Bronchial epithelial cell (primary cell): ENCODE measurements at regions not wholly inside any gene's neighbourhood (a gene's known extent, or its start where the extent isn't known, plus 50 kb on each side); places are given as distances from the start of the nearest gene placed in this dataset.
A peak's percentile ranks its signal among the peaks of the same experiment; 100 is the strongest.

Experiments
- DNase-seq: peaks from one replicate; pipeline ENCODE4 v3.0.0-alpha.2; 2010; ENCODE audit warnings: low read depth
- FAIRE-seq: peaks from 2 replicates; lab custom pipeline; 2011; peaks lifted over from hg19 to GRCh38; lab: Jason Lieb, UNC
- H3K27me3 ChIP-seq: 2 replicates; pipeline ENCODE4 v1.5.1; 2011; ENCODE audit warnings: low read length; ENCODE audit not compliant: control insufficient read depth, insufficient read depth
- H3K36me3 ChIP-seq: 2 replicates; pipeline ENCODE4 v1.5.1; 2011; ENCODE audit warnings: low read length; ENCODE audit not compliant: control insufficient read depth, insufficient read depth
- H3K4me3 ChIP-seq: 2 replicates; pipeline ENCODE4 v1.5.1; 2011; ENCODE audit warnings: mild to moderate bottlenecking, low read depth, low read length, control low read depth
- TF ChIP-seq, protein P1 (sequence below): IDR thresholded peaks from 2 replicates; pipeline ENCODE4 v1.5.1; 2011; ENCODE audit warnings: mild to moderate bottlenecking, moderate library complexity, low read length, control low read depth, inconsistent platforms; ENCODE audit not compliant: insufficient read depth, severe bottlenecking

DNA sequence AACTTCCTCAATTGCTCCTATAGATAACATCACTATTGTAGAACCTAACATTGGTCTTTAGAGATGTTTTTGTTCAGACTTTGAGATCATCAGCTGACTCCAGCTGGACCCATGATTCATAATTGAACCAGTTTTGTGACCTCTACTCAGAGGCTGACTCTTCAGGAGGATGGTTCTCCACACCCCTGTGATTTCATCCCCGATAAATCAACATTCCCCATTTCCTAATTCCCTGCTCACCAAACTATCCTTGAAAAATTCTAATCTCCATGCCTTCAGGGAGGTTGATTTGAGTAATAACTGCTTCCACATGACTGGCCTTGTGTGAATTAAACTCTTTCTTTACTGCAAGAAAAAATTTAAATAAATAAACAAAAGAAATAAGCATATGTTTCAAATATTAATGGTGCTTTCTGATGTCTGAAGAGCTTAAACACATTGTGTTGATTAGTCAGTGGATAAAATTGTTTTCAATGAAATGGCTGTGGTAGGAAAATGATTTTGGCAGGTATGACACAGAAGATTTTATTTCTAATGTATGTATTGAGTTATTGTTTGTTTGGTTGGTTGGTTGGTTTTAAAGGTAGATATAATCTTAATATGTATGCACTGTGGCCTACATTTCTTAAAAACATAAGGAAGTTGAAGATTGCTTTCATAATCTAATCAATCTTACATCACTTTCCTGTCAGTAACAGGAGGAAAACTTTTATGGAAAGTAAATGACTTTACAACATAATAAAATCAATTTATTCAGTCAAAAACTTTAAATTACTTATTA, 427.9 kb upstream of the CCDC179 start:
- Histone ChIP-seq H3K27me3 (no peaks in the 10 kb centered on the region), H3K36me3 (no peaks in the 10 kb centered on the region), H3K4me3 (no peak overlapping the region)
- TF ChIP-seq, protein P1, sequence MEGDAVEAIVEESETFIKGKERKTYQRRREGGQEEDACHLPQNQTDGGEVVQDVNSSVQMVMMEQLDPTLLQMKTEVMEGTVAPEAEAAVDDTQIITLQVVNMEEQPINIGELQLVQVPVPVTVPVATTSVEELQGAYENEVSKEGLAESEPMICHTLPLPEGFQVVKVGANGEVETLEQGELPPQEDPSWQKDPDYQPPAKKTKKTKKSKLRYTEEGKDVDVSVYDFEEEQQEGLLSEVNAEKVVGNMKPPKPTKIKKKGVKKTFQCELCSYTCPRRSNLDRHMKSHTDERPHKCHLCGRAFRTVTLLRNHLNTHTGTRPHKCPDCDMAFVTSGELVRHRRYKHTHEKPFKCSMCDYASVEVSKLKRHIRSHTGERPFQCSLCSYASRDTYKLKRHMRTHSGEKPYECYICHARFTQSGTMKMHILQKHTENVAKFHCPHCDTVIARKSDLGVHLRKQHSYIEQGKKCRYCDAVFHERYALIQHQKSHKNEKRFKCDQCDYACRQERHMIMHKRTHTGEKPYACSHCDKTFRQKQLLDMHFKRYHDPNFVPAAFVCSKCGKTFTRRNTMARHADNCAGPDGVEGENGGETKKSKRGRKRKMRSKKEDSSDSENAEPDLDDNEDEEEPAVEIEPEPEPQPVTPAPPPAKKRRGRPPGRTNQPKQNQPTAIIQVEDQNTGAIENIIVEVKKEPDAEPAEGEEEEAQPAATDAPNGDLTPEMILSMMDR: no peak
- FAIRE-seq (no peak), DNase-seq (peak; percentile 91)

DNA sequence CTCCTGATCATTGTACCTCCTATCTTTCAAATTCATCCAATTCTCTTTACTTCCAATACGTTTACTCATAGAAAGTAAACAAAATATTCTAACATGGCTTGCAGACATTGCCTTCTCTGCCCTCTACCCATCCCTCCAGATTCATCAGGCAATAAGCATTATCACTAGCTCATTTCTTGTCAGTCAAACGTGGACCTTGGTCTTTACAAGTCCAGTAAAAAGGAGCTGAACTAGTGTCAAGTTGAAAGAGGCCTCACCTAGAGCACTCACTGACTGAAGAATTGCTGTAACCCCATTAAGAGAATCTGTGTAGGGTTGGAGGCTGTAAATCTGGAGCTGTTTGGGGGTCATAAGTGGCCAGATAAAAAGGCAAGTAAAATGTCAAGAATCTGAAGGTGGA, 435.0 kb upstream of the CCDC179 start:
- no peaks in the 10 kb centered on the region for H3K36me3 ChIP-seq
- TF ChIP-seq, protein P1: no peak
- H3K4me3 ChIP-seq: no peak overlapping the region
- H3K27me3 ChIP-seq: no peaks in the 10 kb centered on the region
- no peak for DNase-seq
- no peak for FAIRE-seq

GRCh38 chr11:23308041-23308440, 447.8 kb upstream of the CCDC179 start:
- Histone ChIP-seq H3K4me3 (no peak overlapping the region), H3K27me3 (no peaks in the 10 kb centered on the region), H3K36me3 (no peaks in the 10 kb centered on the region)
- FAIRE-seq (no peak), DNase-seq (no peak)
- TF ChIP-seq, protein P1: no peak

GRCh38 chr11:23310276-23310675, 450.0 kb upstream of the CCDC179 start:
- Histone ChIP-seq H3K36me3 (no peaks in the 10 kb centered on the region), H3K4me3 (no peak overlapping the region), H3K27me3 (no peaks in the 10 kb centered on the region)
- TF ChIP-seq, protein P1: no peak
- FAIRE-seq (no peak), DNase-seq (peak; percentile 26)

DNA sequence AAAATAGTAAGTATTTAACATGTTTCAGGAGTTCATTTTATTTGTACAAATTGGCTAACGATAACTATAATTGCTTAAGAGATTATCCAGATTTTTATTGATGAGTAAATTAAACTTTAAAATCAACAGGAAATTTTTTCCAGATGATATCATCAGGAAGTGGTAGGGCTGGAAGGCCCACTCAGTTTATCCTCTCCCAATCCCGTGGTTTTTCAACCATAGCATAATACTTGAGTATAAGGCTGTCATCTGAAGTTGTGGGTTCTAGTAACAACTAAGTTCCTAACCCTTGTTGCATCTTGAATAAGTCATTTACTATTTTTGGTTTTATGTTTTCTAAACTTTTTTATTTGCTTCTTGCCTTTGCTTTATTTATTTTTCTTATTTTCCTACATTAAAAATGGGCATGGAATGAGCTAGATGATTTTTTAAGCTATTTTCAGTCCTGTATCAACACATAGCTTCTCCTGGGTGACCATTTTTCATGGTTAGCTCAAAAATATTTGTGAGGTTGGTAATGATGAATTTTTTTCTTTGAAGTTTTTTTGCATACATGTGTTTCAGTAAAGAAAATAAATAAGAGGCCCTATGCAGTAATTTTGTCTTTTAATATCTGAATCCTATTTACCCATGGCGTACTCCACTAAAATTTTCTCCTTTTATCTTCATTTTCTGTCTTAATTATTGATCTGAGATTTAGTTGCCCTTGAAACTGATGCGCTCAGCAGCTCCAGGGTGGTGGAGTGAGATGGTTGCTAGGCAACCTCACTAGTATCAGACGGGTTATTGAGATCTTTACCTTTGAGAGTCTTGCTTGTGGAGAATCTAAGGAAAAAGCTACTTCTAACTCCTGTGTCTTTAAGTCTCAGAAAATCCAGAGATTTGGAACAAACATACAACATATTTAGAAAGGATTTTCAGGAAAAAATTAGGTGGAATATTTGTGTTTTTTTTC, 452.0 kb upstream of the CCDC179 start:
- Histone ChIP-seq H3K4me3 (no peak overlapping the region), H3K27me3 (no peaks in the 10 kb centered on the region), H3K36me3 (no peaks in the 10 kb centered on the region)
- DNase-seq (peak; percentile 59), FAIRE-seq (no peak)
- TF ChIP-seq, protein P1: no peak
